HL-60 (cell line): ENCODE measurements at regions not wholly inside any gene's neighbourhood (a gene's known extent, or its start where the extent isn't known, plus 50 kb on each side); places are given as distances from the start of the nearest gene placed in this dataset.

Experiments
- DNase-seq, 2 experiments: peaks; one replicate each; pipeline ENCODE4 v3.0.0-alpha.2; 2010 to 2020; ENCODE audit warnings: low read depth in 1 of 2, low spot score in 1 of 2
- H3K27ac ChIP-seq: fragments of 250-450 bp; sonication (Bioruptor Pico); replicated peaks from 2 replicates; pipeline ENCODE4 v1.5.1; 2020; ENCODE audit warnings: mild to moderate bottlenecking, moderate library complexity
- H3K27me3 ChIP-seq: fragments of 250-450 bp; sonication (Bioruptor Pico); 2 replicates; pipeline ENCODE4 v1.5.1; 2021; ENCODE audit warnings: mild to moderate bottlenecking, moderate library complexity; ENCODE audit not compliant: insufficient read depth, poor library complexity, severe bottlenecking
- H3K4me3 ChIP-seq: replicated peaks from 2 replicates; pipeline ENCODE4 v1.5.1; 2011; ENCODE audit warnings: mild to moderate bottlenecking, control low read depth, low read length; ENCODE audit not compliant: insufficient read depth
- CTCF ChIP-seq: IDR thresholded peaks from one replicate; pipeline ENCODE4 v1.5.1; 2011; ENCODE audit warnings: low read length, control low read depth, inconsistent platforms; ENCODE audit not compliant: insufficient read depth
- GABPA ChIP-seq: IDR thresholded peaks from 2 replicates; pipeline ENCODE4 v1.6.1; 2012; ENCODE audit warnings: low read depth
- POLR2AphosphoS5 ChIP-seq: IDR thresholded peaks from 2 replicates; pipeline ENCODE4 v1.6.1; 2012; ENCODE audit warnings: low read depth
- REST ChIP-seq: IDR thresholded peaks from 2 replicates; pipeline ENCODE4 v1.6.1; 2012; ENCODE audit warnings: low read depth; ENCODE audit not compliant: insufficient replicate concordance
- SPI1 ChIP-seq: IDR thresholded peaks from 2 replicates; pipeline ENCODE4 v1.6.1; 2012; ENCODE audit warnings: low read depth, mild to moderate bottlenecking, borderline replicate concordance

- DNase-seq = no peak
- Histone ChIP-seq H3K27ac (no peak overlapping the region), H3K4me3 (no peak overlapping the region), H3K27me3 (no peaks in the 10 kb centered on the region)
- no peak for TF ChIP-seq POLR2AphosphoS5
- TF ChIP-seq CTCF = no peak
- TF ChIP-seq GABPA = no peak
- TF ChIP-seq SPI1 = no peak
- TF ChIP-seq REST = no peak
Observed at GRCh38 chr1:70855203-70855602, 192.4 kb downstream of the PTGER3 start.

GRCh38 chr1:70856201-70856600, 191.4 kb downstream of the PTGER3 start:
- no peak overlapping the region for H3K4me3 ChIP-seq
- no peak for TF ChIP-seq REST
- TF ChIP-seq POLR2AphosphoS5 = no peak
- TF ChIP-seq CTCF = no peak
- no peak for TF ChIP-seq GABPA
- no peak for TF ChIP-seq SPI1
- H3K27me3 ChIP-seq = no peaks in the 10 kb centered on the region
- no peak overlapping the region for H3K27ac ChIP-seq
- DNase-seq = no peak

GRCh38 chr1:70863239-70863638, 184.4 kb downstream of the PTGER3 start:
- TF ChIP-seq GABPA = no peak
- TF ChIP-seq POLR2AphosphoS5 = no peak
- TF ChIP-seq SPI1 = no peak
- no peak for TF ChIP-seq REST
- TF ChIP-seq CTCF = no peak
- DNase-seq = no peak
- H3K4me3 ChIP-seq = no peak overlapping the region
- H3K27ac ChIP-seq = no peak overlapping the region
- no peaks in the 10 kb centered on the region for H3K27me3 ChIP-seq
